Progenitor cell of endocrine pancreas (in vitro differentiated cells): ENCODE measurements at regions not wholly inside any gene's neighbourhood (a gene's known extent, or its start where the extent isn't known, plus 50 kb on each side); places are given as distances from the start of the nearest gene placed in this dataset.

ENCODE experiments used
- DNase-seq: peaks from one replicate; pipeline ENCODE4 v3.0.0; 2021; ENCODE audit warnings: low spot score; ENCODE audit not compliant: unreplicated experiment
- H3K27ac Mint-ChIP-seq: 2 replicates; pipeline ENCODE4 v1.8.0; 2021; ENCODE audit warnings: mild to moderate bottlenecking, moderate library complexity, mixed read lengths
- H3K27me3 Mint-ChIP-seq: 2 replicates; pipeline ENCODE4 v1.8.0; 2021; ENCODE audit warnings: mixed read lengths
- H3K36me3 Mint-ChIP-seq: 2 replicates; pipeline ENCODE4 v1.8.0; 2022; ENCODE audit warnings: mixed read lengths; ENCODE audit not compliant: insufficient read depth
- H3K4me1 Mint-ChIP-seq: 2 replicates; pipeline ENCODE4 v1.8.0; 2021; ENCODE audit warnings: low read depth, mixed read lengths
- H3K4me3 Mint-ChIP-seq: 2 replicates; pipeline ENCODE4 v1.8.0; 2021; ENCODE audit warnings: low read depth, mild to moderate bottlenecking, moderate library complexity, mixed read lengths
- H3K9me3 Mint-ChIP-seq: 2 replicates; pipeline ENCODE4 v1.8.0; 2021; ENCODE audit warnings: low read depth, mixed read lengths
- TF ChIP-seq, protein P1 (sequence below): fragments of 200-600 bp; sonication (generic); IDR thresholded peaks from one replicate; pipeline ENCODE4 v1.5.0; 2021; ENCODE audit warnings: antibody characterized with exemption, mild to moderate bottlenecking; ENCODE audit not compliant: unreplicated experiment

GRCh38 chr6:139523986-139524385 is 149.5 kb upstream of the CITED2 start:
- Mint-ChIP-seq H3K4me3 (no peak overlapping the region), H3K4me1 (peaks cover 6% of the 10 kb centered on the region), H3K27me3 (no peaks in the 10 kb centered on the region), H3K36me3 (no peaks in the 10 kb centered on the region), H3K9me3 (peaks cover 6% of the 10 kb centered on the region), H3K27ac (no peak overlapping the region)
- DNase-seq = no peak
- TF ChIP-seq, protein P1, sequence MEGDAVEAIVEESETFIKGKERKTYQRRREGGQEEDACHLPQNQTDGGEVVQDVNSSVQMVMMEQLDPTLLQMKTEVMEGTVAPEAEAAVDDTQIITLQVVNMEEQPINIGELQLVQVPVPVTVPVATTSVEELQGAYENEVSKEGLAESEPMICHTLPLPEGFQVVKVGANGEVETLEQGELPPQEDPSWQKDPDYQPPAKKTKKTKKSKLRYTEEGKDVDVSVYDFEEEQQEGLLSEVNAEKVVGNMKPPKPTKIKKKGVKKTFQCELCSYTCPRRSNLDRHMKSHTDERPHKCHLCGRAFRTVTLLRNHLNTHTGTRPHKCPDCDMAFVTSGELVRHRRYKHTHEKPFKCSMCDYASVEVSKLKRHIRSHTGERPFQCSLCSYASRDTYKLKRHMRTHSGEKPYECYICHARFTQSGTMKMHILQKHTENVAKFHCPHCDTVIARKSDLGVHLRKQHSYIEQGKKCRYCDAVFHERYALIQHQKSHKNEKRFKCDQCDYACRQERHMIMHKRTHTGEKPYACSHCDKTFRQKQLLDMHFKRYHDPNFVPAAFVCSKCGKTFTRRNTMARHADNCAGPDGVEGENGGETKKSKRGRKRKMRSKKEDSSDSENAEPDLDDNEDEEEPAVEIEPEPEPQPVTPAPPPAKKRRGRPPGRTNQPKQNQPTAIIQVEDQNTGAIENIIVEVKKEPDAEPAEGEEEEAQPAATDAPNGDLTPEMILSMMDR = no peak

- H3K27me3 Mint-ChIP-seq = no peaks in the 10 kb centered on the region
- TF ChIP-seq, protein P1 = no peak
- H3K9me3 Mint-ChIP-seq = peaks cover 6% of the 10 kb centered on the region
- H3K4me1 Mint-ChIP-seq = peaks cover 9% of the 10 kb centered on the region
- peak overlapping the region; percentile 76 for H3K27ac Mint-ChIP-seq
- no peaks in the 10 kb centered on the region for H3K36me3 Mint-ChIP-seq
- H3K4me3 Mint-ChIP-seq = no peak overlapping the region
- DNase-seq = no peak
Observed at GRCh38 chr6:139522511-139523220, 148.2 kb upstream of the CITED2 start.

DNA sequence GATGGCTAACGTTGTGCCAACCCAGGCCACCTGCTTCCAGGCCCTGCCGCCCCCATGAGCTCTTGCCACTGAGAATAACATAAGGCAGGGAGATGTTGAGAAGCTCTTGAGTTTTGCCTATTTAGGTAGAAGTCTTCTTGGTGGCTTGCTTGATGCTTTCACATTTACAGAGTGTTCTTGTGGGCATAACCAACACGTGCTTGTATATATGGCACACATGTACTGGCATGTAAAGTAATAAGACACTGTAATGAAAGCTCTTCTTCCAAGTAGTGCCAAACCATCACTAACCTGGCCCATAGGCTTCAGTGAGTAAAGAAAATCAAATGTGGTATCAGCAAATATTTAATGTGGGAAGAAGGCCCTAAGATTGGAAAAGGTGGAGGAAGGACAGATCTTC is 146.9 kb upstream of the CITED2 start:
- no peaks in the 10 kb centered on the region for H3K36me3 Mint-ChIP-seq
- H3K4me1 Mint-ChIP-seq = peaks cover 12% of the 10 kb centered on the region
- TF ChIP-seq, protein P1 = no peak
- no peaks in the 10 kb centered on the region for H3K9me3 Mint-ChIP-seq
- H3K27ac Mint-ChIP-seq = no peak overlapping the region
- no peak overlapping the region for H3K4me3 Mint-ChIP-seq
- no peaks in the 10 kb centered on the region for H3K27me3 Mint-ChIP-seq
- DNase-seq = no peak

DNA sequence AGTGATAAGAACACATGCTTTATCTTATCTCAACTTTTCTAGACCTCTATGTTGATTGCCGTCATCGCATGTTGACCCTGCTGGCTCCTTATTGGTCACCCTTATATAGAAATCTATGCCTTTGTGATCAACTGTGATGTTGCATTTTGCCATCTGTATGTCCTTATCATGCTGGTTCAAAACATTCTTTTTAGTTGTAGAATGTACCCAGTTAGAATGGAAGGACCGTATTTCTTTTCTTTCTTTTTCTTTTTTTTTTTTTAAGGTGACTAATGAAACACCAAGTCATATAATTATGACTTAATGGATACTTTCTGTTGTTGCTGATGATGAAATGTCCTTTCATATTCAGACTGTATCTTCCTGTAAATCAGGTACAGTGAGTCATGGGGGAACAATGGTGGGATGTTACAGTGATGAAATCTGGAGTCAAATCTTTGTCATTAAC is 145.9 kb upstream of the CITED2 start:
- Mint-ChIP-seq H3K27ac (no peak overlapping the region), H3K9me3 (no peaks in the 10 kb centered on the region), H3K4me3 (no peak overlapping the region), H3K4me1 (peaks cover 13% of the 10 kb centered on the region), H3K27me3 (no peaks in the 10 kb centered on the region), H3K36me3 (no peaks in the 10 kb centered on the region)
- TF ChIP-seq, protein P1 = no peak
- DNase-seq = no peak

DNA sequence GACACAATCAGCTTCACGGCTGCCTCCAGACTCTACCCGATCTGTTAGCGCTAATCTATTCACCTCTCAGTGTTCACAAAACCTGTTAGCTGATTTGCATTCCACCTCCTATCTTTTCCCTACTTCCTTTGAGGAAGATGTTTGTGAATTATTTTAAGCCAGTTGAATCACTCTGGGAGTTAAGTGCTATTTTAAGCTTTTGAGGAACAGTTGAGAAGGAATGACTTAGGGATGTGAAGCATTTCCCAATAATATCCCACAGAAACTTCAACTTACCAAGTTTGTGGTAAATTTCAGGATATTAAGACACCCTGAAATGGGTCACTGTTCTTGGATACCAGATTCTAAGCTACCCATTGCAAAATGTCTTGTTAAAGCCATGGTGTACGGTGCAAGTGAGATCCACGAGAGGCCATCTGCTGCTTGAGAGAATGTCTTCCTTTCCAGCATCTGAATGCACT is 145.2 kb upstream of the CITED2 start:
- H3K27ac Mint-ChIP-seq = no peak overlapping the region
- no peak for DNase-seq
- no peaks in the 10 kb centered on the region for H3K9me3 Mint-ChIP-seq
- H3K27me3 Mint-ChIP-seq = no peaks in the 10 kb centered on the region
- TF ChIP-seq, protein P1 = no peak
- H3K4me3 Mint-ChIP-seq = no peak overlapping the region
- no peaks in the 10 kb centered on the region for H3K36me3 Mint-ChIP-seq
- peaks cover 13% of the 10 kb centered on the region for H3K4me1 Mint-ChIP-seq
